SU-DHL-6 (cell line): ENCODE measurements at regions not wholly inside any gene's neighbourhood (a gene's known extent, or its start where the extent isn't known, plus 50 kb on each side); places are given as distances from the start of the nearest gene placed in this dataset.

Source experiments
- H2AFZ ChIP-seq: fragments of 200-600 bp; sonication (generic); 2 replicates; pipeline ENCODE4 v1.6.1; 2014; ENCODE audit warnings: low read depth, mild to moderate bottlenecking, moderate library complexity, mixed read lengths, antibody characterized with exemption, low read length; ENCODE audit not compliant: severe bottlenecking
- H3F3A ChIP-seq: fragments of 200-600 bp; shearing (Covaris generic); 2 replicates; pipeline ENCODE4 v1.6.0; 2016; ENCODE audit warnings: antibody characterized with exemption, mild to moderate bottlenecking; ENCODE audit not compliant: insufficient read depth
- H3K27ac ChIP-seq: fragments of 200-600 bp; sonication (generic); 2 replicates; pipeline ENCODE4 v1.5.1; 2016; ENCODE audit warnings: low read depth, mild to moderate bottlenecking, low read length, moderate library complexity, mixed read lengths
- H3K27me3 ChIP-seq: fragments of 200-600 bp; sonication (generic), shearing (Covaris generic); 2 replicates; pipeline ENCODE4 v1.6.0; 2014; ENCODE audit warnings: mild to moderate bottlenecking, low read length
- H3K36me3 ChIP-seq: fragments of 200-600 bp; sonication (generic); 2 replicates; pipeline ENCODE4 v1.6.1; 2014; ENCODE audit warnings: mild to moderate bottlenecking, low read length, mixed read lengths
- H3K4me2 ChIP-seq: fragments of 300-600, 200-600 bp; shearing (Covaris generic), sonication (generic); 2 replicates; pipeline ENCODE4 v1.6.0; 2014; ENCODE audit warnings: low read length, low read depth, mild to moderate bottlenecking; ENCODE audit not compliant: poor library complexity, severe bottlenecking
- H3K4me3 ChIP-seq: fragments of 200-600 bp; sonication (generic); 2 replicates; pipeline ENCODE4 v1.5.1; 2014; ENCODE audit warnings: antibody characterized with exemption, low read length, mild to moderate bottlenecking, mixed read lengths; ENCODE audit not compliant: insufficient read depth, poor library complexity, severe bottlenecking
- H3K79me2 ChIP-seq: fragments of 200-600 bp; sonication (generic); 2 replicates; pipeline ENCODE4 v1.6.1; 2014; ENCODE audit warnings: mild to moderate bottlenecking, low read length, moderate library complexity; ENCODE audit not compliant: insufficient read depth
- H3K9ac ChIP-seq: fragments of 200-600 bp; sonication (generic); 2 replicates; pipeline ENCODE4 v1.7.0; 2014; ENCODE audit warnings: mild to moderate bottlenecking, low read length
- H3K9me2 ChIP-seq: fragments of 200-600 bp; sonication (generic); replicated peaks from 2 replicates; pipeline ENCODE4 v1.6.1; 2014; ENCODE audit warnings: low read length; ENCODE audit not compliant: insufficient read depth
- H3K9me3 ChIP-seq: fragments of 200-600 bp; sonication (generic); 2 replicates; pipeline ENCODE4 v1.6.1; 2014; ENCODE audit warnings: low read length, mixed read lengths; ENCODE audit not compliant: insufficient read depth
- H4K20me1 ChIP-seq: fragments of 200-600 bp; sonication (generic); 2 replicates; pipeline ENCODE4 v1.6.1; 2014; ENCODE audit warnings: low read depth, mild to moderate bottlenecking, antibody characterized with exemption, low read length, moderate library complexity, mixed read lengths
- CTCF ChIP-seq: fragments of 200-600 bp; sonication (generic); IDR thresholded peaks from one replicate; pipeline ENCODE4 v1.5.1; 2017; ENCODE audit warnings: antibody characterized with exemption, mild to moderate bottlenecking, low read length, moderate library complexity; ENCODE audit not compliant: insufficient read depth, poor library complexity, severe bottlenecking
- EZH2phosphoT487 ChIP-seq: fragments of 200-600 bp; sonication (generic), shearing (Covaris generic); conservative IDR thresholded peaks from 2 replicates; pipeline ENCODE4 v1.6.1; 2018; ENCODE audit warnings: mild to moderate bottlenecking, antibody characterized with exemption, low read length, moderate library complexity, mixed read lengths

- TF ChIP-seq CTCF (no peak), EZH2phosphoT487 (no peak)
- Histone ChIP-seq H3K9me2 (no peaks in the 10 kb centered on the region), H3K36me3 (no peaks in the 10 kb centered on the region), H3K27me3 (no peaks in the 10 kb centered on the region), H3K9ac (no peak overlapping the region), H3K9me3 (no peaks in the 10 kb centered on the region), H3K79me2 (no peaks in the 10 kb centered on the region), H3K4me2 (no peak overlapping the region), H3K27ac (no peak overlapping the region), H3K4me3 (no peak overlapping the region), H3F3A (no peaks in the 10 kb centered on the region), H4K20me1 (no peaks in the 10 kb centered on the region), H2AFZ (no peak overlapping the region)
These were observed 75.4 kb upstream of the SELENOP start for GRCh38 chr5:42887097-42887496.

GRCh38 chr5:42886635-42887034 is 74.9 kb upstream of the SELENOP start:
- TF ChIP-seq EZH2phosphoT487, result no peak
- TF ChIP-seq CTCF, result no peak
- H3K9me3 ChIP-seq, result no peaks in the 10 kb centered on the region
- H3K27me3 ChIP-seq, result no peaks in the 10 kb centered on the region
- H3K4me3 ChIP-seq, result no peak overlapping the region
- no peak overlapping the region for H3K27ac ChIP-seq
- no peaks in the 10 kb centered on the region for H3K9me2 ChIP-seq
- no peaks in the 10 kb centered on the region for H3K79me2 ChIP-seq
- no peaks in the 10 kb centered on the region for H4K20me1 ChIP-seq
- no peaks in the 10 kb centered on the region for H3K36me3 ChIP-seq
- no peak overlapping the region for H2AFZ ChIP-seq
- no peak overlapping the region for H3K4me2 ChIP-seq
- no peak overlapping the region for H3K9ac ChIP-seq
- H3F3A ChIP-seq, result no peaks in the 10 kb centered on the region

- Histone ChIP-seq H3K27me3 (no peaks in the 10 kb centered on the region), H3K36me3 (no peaks in the 10 kb centered on the region), H2AFZ (no peak overlapping the region), H3K9ac (no peak overlapping the region), H3K79me2 (no peaks in the 10 kb centered on the region), H3K4me3 (no peak overlapping the region), H3F3A (no peaks in the 10 kb centered on the region), H3K4me2 (no peak overlapping the region), H3K9me3 (no peaks in the 10 kb centered on the region), H3K9me2 (no peaks in the 10 kb centered on the region), H4K20me1 (no peaks in the 10 kb centered on the region), H3K27ac (no peak overlapping the region)
- TF ChIP-seq CTCF, result no peak
These were observed 72.6 kb upstream of the SELENOP start for GRCh38 chr5:42884326-42884725.
